ENCODE measurements at regions not wholly inside any gene's neighbourhood (a gene's known extent, or its start where the extent isn't known, plus 50 kb on each side); places are given as distances from the start of the nearest gene placed in this dataset.
A peak's percentile ranks its signal among the peaks of the same experiment; 100 is the strongest.

DNA sequence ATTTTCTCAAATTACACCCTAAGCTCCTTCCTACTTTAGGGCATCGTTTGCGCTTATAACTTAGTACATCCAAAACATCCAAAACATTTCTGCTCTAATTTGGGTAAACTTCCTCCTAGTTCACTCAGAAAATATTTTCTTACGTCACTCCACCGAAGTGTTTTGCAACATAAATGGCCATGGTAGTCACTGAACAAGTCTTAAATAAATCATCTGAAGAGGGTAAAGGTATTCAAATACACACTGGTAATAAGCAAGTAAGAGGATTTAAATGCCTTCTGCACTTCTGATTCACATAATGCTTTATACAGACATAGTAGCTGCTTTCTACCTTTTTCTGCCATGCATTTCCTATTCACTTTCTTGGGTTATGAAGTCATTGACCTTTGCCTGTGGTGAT lies 991.9 kb downstream of the NLGN4X start:
- TF ChIP-seq ZFX (IDR thresholded peaks at IDR 0.05; ENCODE audit: borderline replicate concordance) = no peak
- TF ChIP-seq, protein P1, sequence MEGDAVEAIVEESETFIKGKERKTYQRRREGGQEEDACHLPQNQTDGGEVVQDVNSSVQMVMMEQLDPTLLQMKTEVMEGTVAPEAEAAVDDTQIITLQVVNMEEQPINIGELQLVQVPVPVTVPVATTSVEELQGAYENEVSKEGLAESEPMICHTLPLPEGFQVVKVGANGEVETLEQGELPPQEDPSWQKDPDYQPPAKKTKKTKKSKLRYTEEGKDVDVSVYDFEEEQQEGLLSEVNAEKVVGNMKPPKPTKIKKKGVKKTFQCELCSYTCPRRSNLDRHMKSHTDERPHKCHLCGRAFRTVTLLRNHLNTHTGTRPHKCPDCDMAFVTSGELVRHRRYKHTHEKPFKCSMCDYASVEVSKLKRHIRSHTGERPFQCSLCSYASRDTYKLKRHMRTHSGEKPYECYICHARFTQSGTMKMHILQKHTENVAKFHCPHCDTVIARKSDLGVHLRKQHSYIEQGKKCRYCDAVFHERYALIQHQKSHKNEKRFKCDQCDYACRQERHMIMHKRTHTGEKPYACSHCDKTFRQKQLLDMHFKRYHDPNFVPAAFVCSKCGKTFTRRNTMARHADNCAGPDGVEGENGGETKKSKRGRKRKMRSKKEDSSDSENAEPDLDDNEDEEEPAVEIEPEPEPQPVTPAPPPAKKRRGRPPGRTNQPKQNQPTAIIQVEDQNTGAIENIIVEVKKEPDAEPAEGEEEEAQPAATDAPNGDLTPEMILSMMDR (IDR thresholded peaks at IDR 0.05) = no peak
- no peak overlapping the region for H3K27ac ChIP-seq

DNA sequence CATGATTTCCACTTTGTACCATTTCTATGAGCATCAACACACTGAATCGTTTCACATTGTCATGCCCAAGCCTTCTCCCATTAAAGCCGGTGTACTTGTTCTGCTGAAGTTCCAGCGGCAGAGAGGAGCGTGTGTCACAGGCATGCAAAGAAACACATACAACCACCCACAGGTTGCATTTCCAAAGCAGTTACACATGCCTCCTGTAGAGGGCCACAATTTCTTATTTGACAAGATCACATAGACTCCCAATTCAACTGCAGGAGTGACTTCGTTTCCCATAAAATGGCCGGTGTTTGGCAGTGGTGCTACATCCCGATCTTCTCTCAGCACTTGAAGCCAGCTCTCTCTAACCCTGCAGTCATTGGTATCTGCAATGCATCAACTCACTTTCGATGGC lies 992.6 kb downstream of the NLGN4X start:
- H3K27ac ChIP-seq = no peak overlapping the region
- TF ChIP-seq ZFX (IDR thresholded peaks at IDR 0.05; ENCODE audit: borderline replicate concordance) = no peak
- TF ChIP-seq, protein P1 (IDR thresholded peaks at IDR 0.05) = peak; percentile 37

DNA sequence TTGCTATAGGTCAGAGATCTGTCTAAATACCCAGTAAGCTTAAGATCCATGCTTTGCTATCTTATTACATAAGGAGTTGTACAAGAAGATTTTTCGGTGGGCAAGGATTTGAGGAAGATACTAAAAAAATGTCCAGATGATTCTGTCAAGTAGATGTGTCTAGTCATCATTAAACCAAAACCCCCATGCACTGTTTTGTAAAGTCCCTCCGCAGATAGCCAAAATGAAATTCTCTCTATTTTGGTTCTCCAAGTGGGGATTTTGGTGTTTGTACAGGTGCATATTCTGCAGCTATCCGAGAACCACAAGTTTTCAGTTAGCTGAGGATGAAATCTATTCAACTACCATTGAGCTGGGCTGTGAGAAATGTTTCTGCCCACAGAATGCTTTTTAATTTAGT lies 994.8 kb downstream of the NLGN4X start:
- H3K27ac ChIP-seq = no peak overlapping the region
- TF ChIP-seq, protein P1 (IDR thresholded peaks at IDR 0.05) = no peak
- no peak for TF ChIP-seq ZFX (IDR thresholded peaks at IDR 0.05; ENCODE audit: borderline replicate concordance)

DNA sequence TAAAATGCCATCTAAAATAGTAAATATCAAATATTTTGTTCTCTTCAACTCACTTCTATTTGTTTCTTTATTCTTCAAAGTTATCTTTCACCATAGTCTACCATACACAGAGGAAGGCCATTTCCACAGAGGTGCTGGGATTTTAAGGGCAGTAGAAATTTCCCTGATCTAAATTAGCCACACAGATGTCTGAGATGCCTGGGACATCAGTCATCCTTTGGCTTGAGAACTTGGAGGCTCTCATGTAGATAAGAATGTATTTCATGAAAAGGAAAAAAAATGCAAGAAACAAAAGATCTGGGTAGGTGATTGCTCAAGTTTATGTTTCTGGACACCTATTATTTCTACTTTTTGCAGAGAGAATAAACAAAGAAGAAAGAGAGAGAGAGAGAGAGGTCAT lies 1008.2 kb downstream of the NLGN4X start:
- TF ChIP-seq, protein P1 (IDR thresholded peaks at IDR 0.05) = no peak
- TF ChIP-seq ZFX (IDR thresholded peaks at IDR 0.05; ENCODE audit: borderline replicate concordance) = no peak
- no peak overlapping the region for H3K27ac ChIP-seq

DNA sequence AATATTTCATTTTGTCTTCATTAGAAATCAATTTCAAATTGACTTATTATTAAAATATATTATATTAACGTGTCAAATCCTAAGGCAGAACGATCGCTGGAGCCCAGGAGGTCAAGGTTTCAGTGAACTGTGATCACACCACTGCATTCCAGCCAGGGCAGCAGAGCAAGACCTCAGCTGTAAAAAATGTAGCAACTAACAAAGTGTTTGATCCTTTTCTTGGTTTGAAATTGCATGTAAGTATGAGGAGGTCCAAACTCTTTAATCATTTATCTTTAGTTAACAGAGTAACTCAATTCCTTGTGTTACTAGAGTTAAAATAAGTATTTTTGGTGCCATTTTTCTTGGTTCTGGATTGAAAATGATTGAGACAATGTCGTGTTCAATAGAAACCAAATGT lies 1033.9 kb downstream of the NLGN4X start:
- TF ChIP-seq, protein P1 (IDR thresholded peaks at IDR 0.05) = no peak
- TF ChIP-seq ZFX (IDR thresholded peaks at IDR 0.05; ENCODE audit: borderline replicate concordance) = no peak
- H3K27ac ChIP-seq = no peak overlapping the region

DNA sequence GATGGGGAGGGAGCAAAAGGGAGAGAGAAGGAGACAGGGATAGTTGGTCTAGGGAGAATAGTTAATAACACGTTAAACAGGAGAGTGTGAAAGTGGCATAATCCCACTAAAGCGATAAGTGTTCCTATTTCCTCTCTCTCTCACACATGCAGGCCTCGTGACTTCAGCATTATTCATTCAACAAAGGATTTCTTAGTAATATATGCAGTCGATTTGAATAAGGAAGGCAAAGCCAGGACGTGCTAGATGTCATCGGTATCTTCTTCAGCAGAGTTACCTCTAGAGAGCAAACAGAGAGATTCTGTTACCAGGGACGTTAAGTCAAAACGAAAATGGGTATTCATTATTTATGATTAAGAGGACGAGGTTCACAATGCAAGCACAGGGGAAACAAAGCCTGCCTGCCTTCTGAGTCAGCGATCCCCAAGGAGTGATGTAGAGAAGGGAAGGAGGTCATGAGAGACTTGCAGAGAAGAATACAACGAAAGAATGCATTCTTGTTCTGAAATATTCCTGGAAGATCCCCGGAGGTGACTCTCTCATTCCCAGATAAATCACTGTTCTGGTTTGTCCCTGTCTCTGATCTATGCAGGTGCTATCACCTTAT lies 1048.4 kb downstream of the NLGN4X start:
- H3K27ac ChIP-seq = no peak overlapping the region
- TF ChIP-seq, protein P1 (IDR thresholded peaks at IDR 0.05) = no peak
- TF ChIP-seq ZFX (IDR thresholded peaks at IDR 0.05; ENCODE audit: borderline replicate concordance) = no peak

DNA sequence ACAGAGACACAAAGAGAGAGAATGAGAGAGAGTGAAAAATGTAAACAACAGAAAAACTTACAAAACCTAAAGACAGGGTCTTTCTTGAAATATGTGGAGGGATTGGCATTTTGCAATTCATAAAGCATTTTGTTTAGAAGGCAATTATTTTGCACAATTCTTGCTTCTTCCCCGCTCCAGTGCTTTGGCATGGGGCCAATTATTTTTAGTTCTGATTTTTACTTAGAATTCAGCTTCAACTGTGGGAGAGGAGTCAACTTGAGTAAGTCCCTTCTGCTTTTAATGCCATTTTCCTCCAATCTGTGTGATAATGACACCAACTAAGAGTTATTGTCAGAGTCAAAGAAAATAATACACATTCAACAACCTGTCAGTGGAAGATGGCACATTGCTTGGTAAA lies 1051.9 kb downstream of the NLGN4X start:
- TF ChIP-seq, protein P1 (IDR thresholded peaks at IDR 0.05) = no peak
- TF ChIP-seq ZFX (IDR thresholded peaks at IDR 0.05; ENCODE audit: borderline replicate concordance) = no peak
- no peak overlapping the region for H3K27ac ChIP-seq
